Activated CD8-positive, alpha-beta T cell treated with anti-CD3 and anti-CD28 coated beads for 36 hours (primary cell): ENCODE measurements at regions not wholly inside any gene's neighbourhood (a gene's known extent, or its start where the extent isn't known, plus 50 kb on each side); places are given as distances from the start of the nearest gene placed in this dataset.

Source experiments
- ATAC-seq: fragments of 200-7000 bp; cut with Tn5 transposase; one replicate; pipeline ENCODE4 v1.10.0; 2021; ENCODE audit warnings: mild to moderate bottlenecking, moderate library complexity
- CTCF ChIA-PET: fragments of 350-600 bp; sonication (Branson Sonifier 250); formaldehyde crosslinking; loops from one replicate; lab custom pipeline; 2021; ENCODE audit warnings: antibody characterized with exemption; lab: Charles Lee
- POLR2A ChIA-PET: fragments of 350-600 bp; sonication (Branson Sonifier 250); formaldehyde crosslinking; loops from one replicate; lab custom pipeline; 2021; ENCODE audit warnings: antibody characterized with exemption; lab: Charles Lee
- DNase-seq: peaks from one replicate; pipeline ENCODE4 v3.0.0-alpha.2; 2020
- H3K27ac Mint-ChIP-seq: one replicate; pipeline ENCODE4 v1.8.0; 2021; ENCODE audit warnings: mild to moderate bottlenecking, mixed read lengths
- H3K27me3 Mint-ChIP-seq: one replicate; pipeline ENCODE4 v1.8.0; 2021; ENCODE audit warnings: mixed read lengths
- H3K36me3 Mint-ChIP-seq: one replicate; pipeline ENCODE4 v1.8.0; 2021; ENCODE audit warnings: low read depth, mixed read lengths
- H3K4me1 Mint-ChIP-seq: one replicate; pipeline ENCODE4 v1.8.0; 2021; ENCODE audit warnings: low read depth, mixed read lengths
- H3K4me3 Mint-ChIP-seq: one replicate; pipeline ENCODE4 v1.8.0; 2021; ENCODE audit warnings: mild to moderate bottlenecking, moderate library complexity, mixed read lengths
- H3K9me3 Mint-ChIP-seq: one replicate; pipeline ENCODE4 v1.8.0; 2021; ENCODE audit warnings: mixed read lengths
- intact Hi-C: fragments of 100-400 bp; cut with micrococcal nuclease; formaldehyde crosslinking; loops from one replicate; pipeline ENCODE4 v1.10.0; 2022
- TF ChIP-seq, protein P1 (sequence below): fragments of 200-600 bp; IDR thresholded peaks from one replicate; pipeline ENCODE4 v1.8.0; 2022; ENCODE audit warnings: antibody characterized with exemption, mild to moderate bottlenecking

DNA sequence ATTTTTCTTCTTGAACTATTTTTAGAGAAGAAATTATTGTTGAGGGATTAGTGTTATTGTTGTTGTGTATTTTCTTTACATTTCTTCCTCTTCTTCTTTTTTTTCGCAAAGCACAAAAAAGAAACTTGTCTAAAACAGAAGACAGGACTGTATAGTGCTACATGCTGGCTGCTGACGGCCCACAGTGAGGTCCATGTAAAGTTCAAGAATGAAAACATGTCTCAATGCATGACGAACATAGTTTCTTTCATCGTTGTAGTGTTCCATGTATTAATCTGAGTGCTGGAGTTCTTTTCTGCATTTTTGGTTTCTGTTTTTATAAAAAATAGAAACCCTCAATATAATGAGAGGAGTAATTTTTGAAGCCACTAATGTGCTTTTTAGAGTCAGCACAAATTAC is 462.9 kb upstream of the MARCKS start:
- TF ChIP-seq, protein P1, sequence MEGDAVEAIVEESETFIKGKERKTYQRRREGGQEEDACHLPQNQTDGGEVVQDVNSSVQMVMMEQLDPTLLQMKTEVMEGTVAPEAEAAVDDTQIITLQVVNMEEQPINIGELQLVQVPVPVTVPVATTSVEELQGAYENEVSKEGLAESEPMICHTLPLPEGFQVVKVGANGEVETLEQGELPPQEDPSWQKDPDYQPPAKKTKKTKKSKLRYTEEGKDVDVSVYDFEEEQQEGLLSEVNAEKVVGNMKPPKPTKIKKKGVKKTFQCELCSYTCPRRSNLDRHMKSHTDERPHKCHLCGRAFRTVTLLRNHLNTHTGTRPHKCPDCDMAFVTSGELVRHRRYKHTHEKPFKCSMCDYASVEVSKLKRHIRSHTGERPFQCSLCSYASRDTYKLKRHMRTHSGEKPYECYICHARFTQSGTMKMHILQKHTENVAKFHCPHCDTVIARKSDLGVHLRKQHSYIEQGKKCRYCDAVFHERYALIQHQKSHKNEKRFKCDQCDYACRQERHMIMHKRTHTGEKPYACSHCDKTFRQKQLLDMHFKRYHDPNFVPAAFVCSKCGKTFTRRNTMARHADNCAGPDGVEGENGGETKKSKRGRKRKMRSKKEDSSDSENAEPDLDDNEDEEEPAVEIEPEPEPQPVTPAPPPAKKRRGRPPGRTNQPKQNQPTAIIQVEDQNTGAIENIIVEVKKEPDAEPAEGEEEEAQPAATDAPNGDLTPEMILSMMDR = no peak
- ChIA-PET CTCF (no interaction called here), POLR2A (no interaction called here)
- Mint-ChIP-seq H3K27me3 (no peaks in the 10 kb centered on the region), H3K36me3 (no peaks in the 10 kb centered on the region), H3K4me3 (no peak overlapping the region), H3K27ac (no peak overlapping the region), H3K4me1 (no peaks in the 10 kb centered on the region), H3K9me3 (no peaks in the 10 kb centered on the region)
- intact Hi-C loops = no loop called here
- DNase-seq (no peak), ATAC-seq (no peak)

DNA sequence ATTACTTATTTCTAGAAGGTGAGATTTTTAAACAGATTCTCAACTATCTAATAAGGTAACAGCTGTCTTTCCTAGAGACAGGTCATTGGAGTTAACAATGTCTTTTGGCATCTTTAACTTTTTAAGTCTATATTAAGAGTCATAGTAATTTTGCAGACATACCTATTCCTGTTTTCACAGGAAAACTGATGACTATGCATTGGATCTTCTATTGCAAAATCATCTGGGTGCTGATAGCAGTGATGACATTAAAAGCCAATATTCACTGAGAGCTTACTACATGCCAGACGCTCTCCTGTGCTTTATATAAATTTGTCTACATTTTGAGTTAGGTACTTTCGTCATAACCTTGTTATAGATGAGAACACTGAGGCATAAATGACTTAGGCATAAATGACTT is 462.4 kb upstream of the MARCKS start:
- intact Hi-C loops = no loop called here
- DNase-seq (no peak), ATAC-seq (no peak)
- Mint-ChIP-seq H3K4me3 (no peak overlapping the region), H3K27me3 (no peaks in the 10 kb centered on the region), H3K9me3 (no peaks in the 10 kb centered on the region), H3K4me1 (no peaks in the 10 kb centered on the region), H3K27ac (no peak overlapping the region), H3K36me3 (no peaks in the 10 kb centered on the region)
- POLR2A ChIA-PET = no interaction called here
- CTCF ChIA-PET = no interaction called here
- TF ChIP-seq, protein P1 = no peak

DNA sequence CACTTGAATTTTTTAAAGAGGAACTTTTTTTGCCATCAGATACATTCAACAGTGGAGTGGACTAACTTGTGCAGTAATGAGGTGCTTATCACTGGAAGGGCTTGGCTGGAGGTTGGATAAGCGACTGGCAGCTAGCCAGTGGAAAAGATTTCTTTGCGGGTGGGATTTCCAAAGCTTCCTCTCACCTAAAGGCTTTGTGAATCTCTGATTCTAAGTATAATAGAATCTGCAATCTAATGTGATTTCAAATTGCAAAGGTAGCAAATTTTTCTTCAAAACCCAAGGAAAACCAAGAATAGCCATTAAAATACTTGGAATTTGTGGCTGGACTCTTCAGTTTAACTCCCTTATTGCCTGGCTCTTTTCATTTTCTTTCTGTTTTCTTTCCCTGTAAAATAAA is 460.4 kb upstream of the MARCKS start:
- H3K36me3 Mint-ChIP-seq = no peaks in the 10 kb centered on the region
- intact Hi-C loops = no loop called here
- no peak overlapping the region for H3K4me3 Mint-ChIP-seq
- ChIA-PET POLR2A (no interaction called here), CTCF (no interaction called here)
- H3K9me3 Mint-ChIP-seq = no peaks in the 10 kb centered on the region
- TF ChIP-seq, protein P1 = no peak
- H3K27ac Mint-ChIP-seq = no peak overlapping the region
- H3K27me3 Mint-ChIP-seq = no peaks in the 10 kb centered on the region
- H3K4me1 Mint-ChIP-seq = no peaks in the 10 kb centered on the region
- DNase-seq = no peak
- no peak for ATAC-seq

GRCh38 chr6:113397236-113397635 is 459.9 kb upstream of the MARCKS start:
- H3K9me3 Mint-ChIP-seq = no peaks in the 10 kb centered on the region
- CTCF ChIA-PET = no interaction called here
- H3K27ac Mint-ChIP-seq = no peak overlapping the region
- H3K27me3 Mint-ChIP-seq = no peaks in the 10 kb centered on the region
- TF ChIP-seq, protein P1 = no peak
- no peaks in the 10 kb centered on the region for H3K4me1 Mint-ChIP-seq
- DNase-seq (no peak), ATAC-seq (no peak)
- H3K4me3 Mint-ChIP-seq = no peak overlapping the region
- no peaks in the 10 kb centered on the region for H3K36me3 Mint-ChIP-seq
- intact Hi-C loops = no loop called here
- POLR2A ChIA-PET = no interaction called here

DNA sequence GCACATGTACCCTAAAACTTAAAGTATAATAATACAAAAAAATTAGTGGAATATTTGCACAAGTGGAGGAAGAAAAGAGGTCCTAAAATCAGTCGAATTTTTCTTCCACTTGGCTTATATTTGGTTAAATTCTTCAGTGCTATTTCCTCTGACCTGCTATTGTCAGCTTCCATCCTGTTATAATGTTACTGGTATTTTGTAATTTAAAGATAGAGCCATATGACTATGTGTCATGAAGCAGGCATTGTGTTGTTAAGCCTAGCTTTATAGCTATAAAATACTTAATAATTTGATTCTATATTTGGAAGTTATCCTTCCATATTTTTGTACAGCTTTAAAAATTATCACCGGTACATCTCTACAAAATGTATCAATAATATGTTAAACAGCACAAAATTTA is 455.9 kb upstream of the MARCKS start:
- POLR2A ChIA-PET = no interaction called here
- H3K27me3 Mint-ChIP-seq = no peaks in the 10 kb centered on the region
- no peak for ATAC-seq

More for the DNA sequence above, 455.9 kb upstream of the MARCKS start:
- H3K36me3 Mint-ChIP-seq = no peaks in the 10 kb centered on the region
- intact Hi-C loops = no loop called here
- CTCF ChIA-PET = no interaction called here
- H3K27ac Mint-ChIP-seq = no peak overlapping the region
- H3K4me1 Mint-ChIP-seq = no peaks in the 10 kb centered on the region
- no peaks in the 10 kb centered on the region for H3K9me3 Mint-ChIP-seq
- DNase-seq = no peak
- H3K4me3 Mint-ChIP-seq = no peak overlapping the region
- TF ChIP-seq, protein P1 = no peak
